Ishikawa (cell line): ENCODE measurements at regions not wholly inside any gene's neighbourhood (a gene's known extent, or its start where the extent isn't known, plus 50 kb on each side); places are given as distances from the start of the nearest gene placed in this dataset.

Experiments used
- CEBPB ChIP-seq: IDR thresholded peaks from 2 replicates; pipeline ENCODE4 v1.6.1; 2012
- CREB1 ChIP-seq: IDR thresholded peaks from 2 replicates; pipeline ENCODE4 v1.6.1; 2012; ENCODE audit warnings: low read depth
- EGR1 ChIP-seq: IDR thresholded peaks from 2 replicates; pipeline ENCODE4 v1.6.1; 2012
- EP300 ChIP-seq: IDR thresholded peaks from 2 replicates; pipeline ENCODE4 v1.6.1; 2012; ENCODE audit warnings: borderline replicate concordance
- FOXM1 ChIP-seq: IDR thresholded peaks from 2 replicates; pipeline ENCODE4 v1.6.1; 2012; ENCODE audit warnings: low read depth, borderline replicate concordance
- NFIC ChIP-seq: IDR thresholded peaks from 2 replicates; pipeline ENCODE4 v1.6.1; 2012
- RAD21 ChIP-seq: IDR thresholded peaks from 2 replicates; pipeline ENCODE4 v1.6.1; 2012; ENCODE audit warnings: low read depth
- TAF1 ChIP-seq: IDR thresholded peaks from 2 replicates; pipeline ENCODE4 v1.6.1; 2012; ENCODE audit warnings: low read depth, mild to moderate bottlenecking
- TCF12 ChIP-seq: IDR thresholded peaks from 2 replicates; pipeline ENCODE4 v1.6.1; 2012; ENCODE audit warnings: low read depth
- TEAD4 ChIP-seq: IDR thresholded peaks from 2 replicates; pipeline ENCODE4 v1.6.1; 2012
- YY1 ChIP-seq: IDR thresholded peaks from 2 replicates; pipeline ENCODE4 v1.6.1; 2012; ENCODE audit warnings: low read depth
- ZBTB7A ChIP-seq: IDR thresholded peaks from 2 replicates; pipeline ENCODE4 v1.6.1; 2012; ENCODE audit warnings: low read depth
- TF ChIP-seq, protein P1 (sequence below): IDR thresholded peaks from 2 replicates; pipeline ENCODE4 v1.6.1; 2012
- TF ChIP-seq, protein P2 (sequence below): IDR thresholded peaks from 2 replicates; pipeline ENCODE4 v1.6.1; 2012; ENCODE audit warnings: low read depth, mild to moderate bottlenecking
- TF ChIP-seq, protein P3 (sequence below): IDR thresholded peaks from 2 replicates; pipeline ENCODE4 v1.6.1; 2012

DNA sequence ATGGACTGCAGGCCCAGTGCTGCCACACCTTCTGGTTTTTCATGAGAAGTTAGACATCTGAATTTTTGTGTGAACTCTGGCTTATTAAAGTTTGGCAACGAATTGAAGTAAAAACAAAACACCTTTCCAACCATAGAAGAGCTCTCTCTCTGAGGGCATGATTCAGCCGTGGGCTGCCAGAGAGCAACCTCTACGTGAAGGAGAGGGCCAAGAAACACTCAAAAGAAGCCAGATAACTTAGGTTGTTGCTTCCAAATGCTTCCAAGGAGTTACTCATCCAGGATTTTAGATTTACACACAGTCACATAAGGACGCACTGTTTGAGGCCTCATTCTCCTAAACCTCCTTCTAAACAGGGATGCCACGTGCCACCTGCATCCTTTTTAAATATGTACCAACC is 65.5 kb downstream of the NRN1 start:
- TF ChIP-seq, protein P1, sequence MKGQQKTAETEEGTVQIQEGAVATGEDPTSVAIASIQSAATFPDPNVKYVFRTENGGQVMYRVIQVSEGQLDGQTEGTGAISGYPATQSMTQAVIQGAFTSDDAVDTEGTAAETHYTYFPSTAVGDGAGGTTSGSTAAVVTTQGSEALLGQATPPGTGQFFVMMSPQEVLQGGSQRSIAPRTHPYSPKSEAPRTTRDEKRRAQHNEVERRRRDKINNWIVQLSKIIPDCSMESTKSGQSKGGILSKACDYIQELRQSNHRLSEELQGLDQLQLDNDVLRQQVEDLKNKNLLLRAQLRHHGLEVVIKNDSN = no peak
- no peak for TF ChIP-seq YY1
- TF ChIP-seq FOXM1 = no peak
- no peak for TF ChIP-seq EGR1
- no peak for TF ChIP-seq CEBPB
- TF ChIP-seq ZBTB7A = no peak
- TF ChIP-seq, protein P2, sequence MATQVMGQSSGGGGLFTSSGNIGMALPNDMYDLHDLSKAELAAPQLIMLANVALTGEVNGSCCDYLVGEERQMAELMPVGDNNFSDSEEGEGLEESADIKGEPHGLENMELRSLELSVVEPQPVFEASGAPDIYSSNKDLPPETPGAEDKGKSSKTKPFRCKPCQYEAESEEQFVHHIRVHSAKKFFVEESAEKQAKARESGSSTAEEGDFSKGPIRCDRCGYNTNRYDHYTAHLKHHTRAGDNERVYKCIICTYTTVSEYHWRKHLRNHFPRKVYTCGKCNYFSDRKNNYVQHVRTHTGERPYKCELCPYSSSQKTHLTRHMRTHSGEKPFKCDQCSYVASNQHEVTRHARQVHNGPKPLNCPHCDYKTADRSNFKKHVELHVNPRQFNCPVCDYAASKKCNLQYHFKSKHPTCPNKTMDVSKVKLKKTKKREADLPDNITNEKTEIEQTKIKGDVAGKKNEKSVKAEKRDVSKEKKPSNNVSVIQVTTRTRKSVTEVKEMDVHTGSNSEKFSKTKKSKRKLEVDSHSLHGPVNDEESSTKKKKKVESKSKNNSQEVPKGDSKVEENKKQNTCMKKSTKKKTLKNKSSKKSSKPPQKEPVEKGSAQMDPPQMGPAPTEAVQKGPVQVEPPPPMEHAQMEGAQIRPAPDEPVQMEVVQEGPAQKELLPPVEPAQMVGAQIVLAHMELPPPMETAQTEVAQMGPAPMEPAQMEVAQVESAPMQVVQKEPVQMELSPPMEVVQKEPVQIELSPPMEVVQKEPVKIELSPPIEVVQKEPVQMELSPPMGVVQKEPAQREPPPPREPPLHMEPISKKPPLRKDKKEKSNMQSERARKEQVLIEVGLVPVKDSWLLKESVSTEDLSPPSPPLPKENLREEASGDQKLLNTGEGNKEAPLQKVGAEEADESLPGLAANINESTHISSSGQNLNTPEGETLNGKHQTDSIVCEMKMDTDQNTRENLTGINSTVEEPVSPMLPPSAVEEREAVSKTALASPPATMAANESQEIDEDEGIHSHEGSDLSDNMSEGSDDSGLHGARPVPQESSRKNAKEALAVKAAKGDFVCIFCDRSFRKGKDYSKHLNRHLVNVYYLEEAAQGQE = no peak
- TF ChIP-seq, protein P3, sequence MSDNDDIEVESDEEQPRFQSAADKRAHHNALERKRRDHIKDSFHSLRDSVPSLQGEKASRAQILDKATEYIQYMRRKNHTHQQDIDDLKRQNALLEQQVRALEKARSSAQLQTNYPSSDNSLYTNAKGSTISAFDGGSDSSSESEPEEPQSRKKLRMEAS = no peak
- TF ChIP-seq TCF12 = no peak
- no peak for TF ChIP-seq EP300
- TF ChIP-seq NFIC = no peak
- no peak for TF ChIP-seq CREB1
- TF ChIP-seq TEAD4 = no peak
- no peak for TF ChIP-seq RAD21
- TF ChIP-seq TAF1 = no peak

DNA sequence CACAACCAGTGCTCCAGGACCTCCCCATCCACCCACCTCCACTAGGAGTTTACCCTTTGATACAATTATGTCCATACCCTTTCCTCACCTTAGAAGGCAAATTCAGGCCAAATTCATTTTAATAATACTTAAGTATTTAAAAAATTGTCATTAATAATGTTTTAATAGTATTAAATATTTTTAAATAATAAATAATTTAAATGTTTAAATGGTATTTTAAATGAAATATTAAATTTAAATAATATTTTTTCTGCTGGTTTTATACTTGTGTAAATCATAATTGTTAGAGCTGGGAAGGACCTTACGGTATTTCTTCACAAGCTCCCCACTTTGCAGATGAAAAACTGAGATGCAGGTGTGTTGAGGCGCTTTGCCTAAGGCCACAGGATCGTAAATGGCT is 67.8 kb downstream of the NRN1 start:
- TF ChIP-seq EP300 (no peak), EGR1 (no peak), FOXM1 (no peak), RAD21 (no peak), TAF1 (no peak)

DNA sequence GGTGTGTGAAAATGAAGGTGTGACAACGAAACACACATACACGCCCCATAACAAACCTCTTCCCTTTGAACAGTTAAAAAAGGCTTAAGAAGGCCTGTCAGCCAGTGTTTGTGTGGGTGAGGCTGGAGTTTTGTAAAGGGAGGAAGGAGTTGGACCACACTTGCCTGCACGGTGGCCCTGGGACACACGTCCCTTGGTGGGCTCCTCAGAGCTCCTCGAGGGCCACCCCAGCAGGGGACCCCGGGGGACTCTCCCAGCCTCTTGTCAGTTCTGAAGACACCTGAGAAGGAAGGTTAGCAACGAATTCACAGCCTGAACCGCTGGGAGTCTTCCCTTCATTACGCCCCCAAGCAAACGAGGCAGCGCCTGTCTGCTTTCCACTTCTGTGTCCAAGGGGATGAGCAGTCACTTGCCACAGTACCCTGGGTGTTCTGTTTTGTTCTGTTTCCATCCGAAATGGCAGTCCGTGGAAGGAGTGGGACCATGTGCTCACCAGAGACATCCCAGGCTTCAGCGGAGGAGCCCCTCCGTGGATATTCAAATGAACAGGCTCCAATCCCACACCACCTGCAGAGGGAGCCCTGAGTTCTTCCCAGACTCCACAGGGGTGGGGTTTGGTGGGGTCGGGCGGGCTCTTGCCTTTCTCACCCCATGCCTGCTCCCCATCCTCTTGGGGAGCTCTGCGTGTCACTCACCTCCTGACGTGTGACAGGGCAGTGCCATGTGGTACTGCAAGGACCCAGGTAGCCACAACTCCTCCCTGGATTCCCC is 68.6 kb downstream of the NRN1 start:
- TF ChIP-seq TEAD4 = no peak
- TF ChIP-seq RAD21 = no peak
- TF ChIP-seq ZBTB7A = no peak
- no peak for TF ChIP-seq EGR1
- TF ChIP-seq NFIC = no peak
- TF ChIP-seq CREB1 = no peak
- no peak for TF ChIP-seq CEBPB
- TF ChIP-seq, protein P1 = no peak
- TF ChIP-seq, protein P2 = no peak
- TF ChIP-seq EP300 = no peak

DNA sequence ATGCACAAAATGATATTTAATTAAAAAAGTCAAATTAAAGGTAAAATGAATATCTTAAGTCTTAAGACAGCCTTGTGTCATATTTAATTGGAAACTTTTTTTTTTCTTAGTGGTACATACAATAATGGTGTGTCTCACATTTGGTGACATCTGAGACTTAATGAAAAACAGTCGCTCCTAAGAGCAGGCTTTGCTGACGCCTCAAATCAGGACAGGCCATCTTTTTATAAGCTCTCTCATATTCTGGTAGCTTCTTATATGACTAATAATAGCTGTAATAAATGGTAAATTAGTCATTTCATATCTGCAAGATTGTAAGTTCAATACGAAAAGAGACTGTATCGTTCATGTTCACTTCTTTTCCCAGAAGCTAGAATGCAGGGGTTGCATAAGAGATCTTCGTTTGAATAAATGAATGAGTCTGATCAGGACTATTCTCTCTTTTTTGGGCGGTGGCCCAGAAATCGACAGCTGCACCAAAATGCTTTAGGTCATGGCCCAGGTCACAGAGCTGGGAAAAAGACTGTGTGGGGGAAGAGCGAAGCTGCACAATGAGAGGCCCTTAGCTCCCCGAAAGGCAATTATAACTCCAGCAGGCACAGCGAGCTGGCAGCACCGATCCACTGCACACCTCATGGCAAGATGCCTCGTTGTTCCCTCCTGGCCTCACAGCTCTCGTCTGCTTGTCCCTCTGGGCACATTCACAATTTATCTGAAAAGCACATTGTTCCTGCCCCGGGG is 69.4 kb downstream of the NRN1 start:
- no peak for TF ChIP-seq TCF12
- no peak for TF ChIP-seq TAF1
- no peak for TF ChIP-seq RAD21
- TF ChIP-seq, protein P3 = no peak
- no peak for TF ChIP-seq CREB1
- no peak for TF ChIP-seq TEAD4

DNA sequence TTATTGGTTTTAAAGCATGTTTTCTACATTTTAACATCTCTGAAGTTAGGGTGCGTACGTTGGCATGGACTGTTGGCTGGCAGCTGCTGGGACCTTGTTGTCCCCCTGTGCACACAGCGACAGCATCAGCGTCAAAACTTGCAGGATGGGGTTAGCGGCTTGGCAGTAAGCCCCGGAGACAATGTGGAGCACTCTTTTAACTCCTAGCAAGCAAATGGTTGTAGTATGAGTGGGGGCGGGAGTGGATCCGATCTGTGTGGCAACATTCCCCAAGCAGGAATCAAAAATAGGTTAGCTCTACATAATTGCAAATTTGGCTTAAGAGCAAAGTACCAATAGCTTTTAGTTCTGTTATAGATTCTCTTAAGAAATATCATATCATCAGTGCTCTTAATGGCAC is 70.1 kb downstream of the NRN1 start:
- TF ChIP-seq EP300 (no peak), TAF1 (no peak), CEBPB (no peak), TCF12 (no peak), FOXM1 (no peak), RAD21 (no peak), EGR1 (no peak)
- TF ChIP-seq, protein P2 = no peak
- TF ChIP-seq, protein P1 = no peak
